H1 (cell line): ENCODE measurements at regions not wholly inside any gene's neighbourhood (a gene's known extent, or its start where the extent isn't known, plus 50 kb on each side); places are given as distances from the start of the nearest gene placed in this dataset.

ENCODE experiments used
- ASH2L ChIP-seq: fragments of 200-600, 300-600 bp; sonication (generic); IDR thresholded peaks from one replicate; pipeline ENCODE4 v1.7.1; 2017; ENCODE audit warnings: low read length
- CBX5 ChIP-seq: fragments of 300-800, 300-1000 bp; sonication (generic); IDR thresholded peaks from 2 replicates; pipeline ENCODE4 v1.7.1; 2016; ENCODE audit warnings: antibody characterized with exemption, low read length, low read depth
- CEBPB ChIP-seq: IDR thresholded peaks from 2 replicates; pipeline ENCODE4 v1.6.1; 2012; ENCODE audit warnings: low read depth, low read length
- CHD2 ChIP-seq: IDR thresholded peaks from 2 replicates; pipeline ENCODE4 v1.6.1; 2012; ENCODE audit warnings: low read length, improper control_type of control experiment
- CTCF ChIP-seq, 3 experiments: IDR thresholded peaks; 1 replicate in 2 of 3; 2 replicates in 1 of 3; pipeline versions ENCODE4 v1.5.1 to v1.6.1; 2011; ENCODE audit warnings: low read length in 3 of 3, mild to moderate bottlenecking in 3 of 3, inconsistent platforms in 2 of 3, low read depth in 1 of 3, moderate library complexity in 1 of 3; ENCODE audit not compliant: insufficient read depth in 1 of 3; ENCODE audit errors: control extremely low read depth in 1 of 3
- MAX ChIP-seq: IDR thresholded peaks from 2 replicates; pipeline ENCODE4 v1.6.1; 2012; ENCODE audit warnings: inconsistent platforms

DNA sequence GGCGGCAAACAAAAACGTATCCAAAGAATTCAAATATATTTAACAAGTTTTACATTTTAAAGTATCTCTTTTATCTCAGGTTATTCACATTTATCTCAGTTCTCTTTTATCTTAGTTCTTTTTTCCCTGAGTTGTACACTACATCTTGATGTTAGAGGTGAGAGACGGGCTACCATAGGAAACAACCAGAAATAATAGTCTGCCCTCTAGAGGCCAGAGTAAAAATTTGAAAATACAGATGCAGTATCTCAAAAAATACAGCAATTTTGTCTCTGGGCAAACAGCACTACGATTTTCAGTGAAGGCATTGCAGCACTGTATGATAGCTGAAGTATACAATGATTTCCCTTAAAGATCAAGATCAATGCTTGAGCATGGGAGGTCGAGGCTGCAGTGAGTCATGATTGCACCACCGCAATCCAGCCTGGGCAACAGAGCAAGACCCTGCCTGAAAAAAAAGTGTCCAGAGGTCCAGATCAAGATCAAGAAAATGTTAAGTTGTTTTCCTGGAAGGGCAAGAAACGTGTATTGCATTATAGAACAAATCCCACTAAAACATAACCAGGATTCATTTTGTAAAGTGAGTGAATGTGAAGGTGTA, 82.6 kb upstream of the ATP11B start:
- TF ChIP-seq CTCF (IDR thresholded peaks at IDR 0.05; ENCODE audit: control extremely low read depth in 1 of 3, insufficient read depth in 1 of 3, low read depth in 1 of 3, low read length in 3 of 3) (peak in 2 of 3 experiments; percentile 29 to 64; a peak in 2 of 4 replicates), CBX5 (no peak), CHD2 (no peak), MAX (no peak), ASH2L (no peak), CEBPB (no peak)
